HUES64 (cell line): ENCODE measurements at regions not wholly inside any gene's neighbourhood (a gene's known extent, or its start where the extent isn't known, plus 50 kb on each side); places are given as distances from the start of the nearest gene placed in this dataset.

ENCODE experiments used
- H3K27ac ChIP-seq: 2 replicates; pipeline ENCODE4 v1.7.0; 2013; ENCODE audit warnings: low read depth, low read length, inconsistent platforms
- H3K27me3 ChIP-seq: 2 replicates; pipeline ENCODE4 v1.6.1; 2013; ENCODE audit warnings: mild to moderate bottlenecking, low read length; ENCODE audit not compliant: insufficient read depth
- H3K36me3 ChIP-seq: 2 replicates; pipeline ENCODE4 v1.6.1; 2013; ENCODE audit warnings: mild to moderate bottlenecking, low read length; ENCODE audit not compliant: insufficient read depth
- H3K4me1 ChIP-seq: 2 replicates; pipeline ENCODE4 v1.6.1; 2013; ENCODE audit warnings: mild to moderate bottlenecking, low read length, moderate library complexity; ENCODE audit not compliant: insufficient read depth
- H3K4me3 ChIP-seq: 2 replicates; pipeline ENCODE4 v1.5.1; 2013; ENCODE audit warnings: mild to moderate bottlenecking, low read length, moderate library complexity
- H3K9ac ChIP-seq: 2 replicates; pipeline ENCODE4 v1.6.1; 2013; ENCODE audit warnings: mild to moderate bottlenecking, low read depth, low read length
- H3K9me3 ChIP-seq: 2 replicates; pipeline ENCODE4 v1.6.1; 2013; ENCODE audit warnings: low read depth, low read length; ENCODE audit not compliant: insufficient read depth
- WGBS: fragments of 150-250, 120-280 bp; methylation state at CpG from one replicate; pipeline ENCODE4 v1.1.7; 2013; ENCODE audit warnings: missing lambda C conversion rate; 5-methylcytosine and 5-hydroxymethylcytosine counted together

DNA sequence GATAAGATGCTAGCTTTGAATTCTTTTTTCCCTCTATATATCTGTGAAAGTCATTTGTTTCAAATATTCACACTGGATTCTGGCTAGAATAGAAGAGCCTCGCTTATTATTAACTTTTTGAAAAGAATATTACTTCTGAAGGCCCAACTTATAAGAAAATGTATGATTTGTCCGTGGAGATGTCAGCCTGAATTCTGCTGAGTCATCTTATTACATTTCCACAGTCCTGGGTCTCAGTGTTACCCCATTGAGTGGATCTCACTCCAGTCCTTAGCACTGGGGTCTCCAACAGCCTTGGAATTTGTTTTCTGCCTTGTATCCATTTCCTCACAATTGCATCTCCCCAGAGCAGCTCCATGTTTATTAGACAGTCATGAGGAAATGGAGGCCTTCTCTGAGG is 907.9 kb downstream of the VRK1 start:
- 59% methylated on average over 1 of the region's 2 CpGs for WGBS
- Histone ChIP-seq H3K4me3 (no peak overlapping the region), H3K4me1 (peaks cover 12% of the 10 kb centered on the region), H3K9me3 (0 out of 2 replicates have a peak, but pooled peaks cover 2% of the 10 kb centered on the region), H3K27me3 (no peaks in the 10 kb centered on the region), H3K9ac (no peak overlapping the region), H3K36me3 (no peaks in the 10 kb centered on the region), H3K27ac (no peak overlapping the region)

DNA sequence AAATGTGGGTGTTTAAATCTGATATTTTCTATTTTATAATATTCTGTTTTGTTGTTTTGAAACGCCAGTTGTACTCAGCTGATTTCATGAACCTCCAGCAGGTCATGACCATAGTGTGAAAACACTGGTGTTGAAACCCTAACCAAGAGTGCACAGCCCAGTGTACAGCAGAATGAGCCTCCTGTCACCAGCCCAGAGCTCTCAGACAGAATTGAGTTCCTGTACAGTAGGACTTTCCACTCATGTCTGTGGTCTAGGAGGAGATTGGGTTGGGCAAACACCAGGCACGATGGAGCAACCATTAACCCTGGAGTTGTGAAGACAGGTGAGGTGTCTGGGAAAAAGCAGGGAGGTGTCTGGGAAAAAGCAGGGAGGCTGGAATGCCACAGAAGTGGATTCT is 908.8 kb downstream of the VRK1 start:
- H3K27ac ChIP-seq: no peak overlapping the region
- H3K36me3 ChIP-seq: no peaks in the 10 kb centered on the region
- WGBS: 94% methylated on average over 2 of the region's 2 CpGs
- no peak overlapping the region for H3K9ac ChIP-seq
- H3K27me3 ChIP-seq: no peaks in the 10 kb centered on the region
- H3K4me3 ChIP-seq: no peak overlapping the region
- peaks cover 13% of the 10 kb centered on the region for H3K4me1 ChIP-seq
- H3K9me3 ChIP-seq: 0 out of 2 replicates have a peak, but pooled peaks cover 2% of the 10 kb centered on the region

DNA sequence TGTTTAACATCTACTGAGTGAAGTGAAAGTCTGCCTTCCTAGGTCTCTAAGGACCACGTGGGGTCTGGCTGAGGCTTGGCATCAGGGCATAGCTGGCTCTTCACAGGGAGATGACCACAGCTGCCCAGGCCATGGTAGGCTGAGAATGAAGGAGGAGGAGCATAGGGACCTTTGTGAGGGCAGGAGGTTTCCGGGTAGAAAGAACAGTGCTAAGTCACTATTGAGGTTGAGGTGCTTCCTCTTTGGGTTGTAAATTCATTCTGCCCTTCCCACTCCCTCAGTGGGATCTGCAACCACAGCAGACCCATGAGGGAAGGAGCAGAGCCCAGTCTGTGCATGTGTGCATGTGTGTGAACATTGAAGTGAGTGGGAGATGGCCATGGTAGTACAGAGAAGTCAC is 909.6 kb downstream of the VRK1 start:
- Histone ChIP-seq H3K4me3 (no peak overlapping the region), H3K4me1 (peaks cover 21% of the 10 kb centered on the region), H3K36me3 (no peaks in the 10 kb centered on the region), H3K9me3 (0 out of 2 replicates have a peak, but pooled peaks cover 2% of the 10 kb centered on the region), H3K27ac (no peak overlapping the region), H3K27me3 (no peaks in the 10 kb centered on the region), H3K9ac (no peak overlapping the region)
- 96% methylated on average over 2 of the region's 2 CpGs for WGBS

DNA sequence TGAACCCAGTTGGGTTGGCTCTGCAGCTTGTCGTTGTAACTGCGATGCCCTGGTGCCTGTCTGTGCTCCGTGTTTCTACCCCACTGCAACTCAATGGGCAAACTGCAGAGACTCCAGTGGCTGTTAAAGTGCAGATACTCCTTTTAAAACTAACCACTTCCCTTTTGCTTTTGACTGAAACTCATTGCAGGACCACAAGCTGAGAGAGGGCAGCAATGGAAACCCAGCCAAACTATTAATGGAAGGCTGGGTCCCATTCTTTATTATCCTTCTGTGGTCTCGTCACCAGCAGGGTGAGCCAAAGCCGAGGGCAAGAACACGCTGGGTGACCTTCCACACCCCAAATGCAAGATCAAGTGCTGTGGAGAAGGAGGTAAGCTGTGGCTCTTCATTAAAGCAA is 910.4 kb downstream of the VRK1 start:
- Histone ChIP-seq H3K9me3 (0 out of 2 replicates have a peak, but pooled peaks cover 2% of the 10 kb centered on the region), H3K27me3 (no peaks in the 10 kb centered on the region), H3K36me3 (no peaks in the 10 kb centered on the region), H3K4me3 (no peak overlapping the region), H3K4me1 (peaks cover 21% of the 10 kb centered on the region), H3K9ac (no peak overlapping the region), H3K27ac (no peak overlapping the region)
- WGBS: 95% methylated on average over 6 of the region's 6 CpGs

DNA sequence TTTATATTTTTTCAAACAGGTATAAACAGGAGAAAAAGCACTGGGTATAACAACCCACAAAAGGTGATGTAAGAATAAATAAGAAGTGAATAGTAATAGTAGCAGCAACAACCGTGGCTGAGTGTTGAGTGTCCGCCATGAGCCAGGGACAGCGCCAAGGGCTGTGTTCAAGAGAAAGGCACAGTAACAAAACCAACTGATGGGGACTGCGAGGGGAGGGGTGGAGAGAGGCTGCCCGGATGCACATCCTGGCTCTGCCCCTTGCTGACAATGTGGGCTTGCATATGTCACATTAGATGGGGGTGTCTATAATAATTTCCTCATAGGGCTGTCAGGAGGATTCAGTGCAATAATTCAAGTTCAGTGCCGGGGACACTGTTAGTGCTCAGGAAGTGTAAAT is 912.4 kb downstream of the VRK1 start:
- Histone ChIP-seq H3K9ac (no peak overlapping the region), H3K9me3 (no peaks in the 10 kb centered on the region), H3K36me3 (no peaks in the 10 kb centered on the region), H3K27ac (no peak overlapping the region), H3K4me1 (peaks cover 15% of the 10 kb centered on the region), H3K4me3 (no peak overlapping the region), H3K27me3 (no peaks in the 10 kb centered on the region)
- 94% methylated on average over 6 of the region's 6 CpGs for WGBS

DNA sequence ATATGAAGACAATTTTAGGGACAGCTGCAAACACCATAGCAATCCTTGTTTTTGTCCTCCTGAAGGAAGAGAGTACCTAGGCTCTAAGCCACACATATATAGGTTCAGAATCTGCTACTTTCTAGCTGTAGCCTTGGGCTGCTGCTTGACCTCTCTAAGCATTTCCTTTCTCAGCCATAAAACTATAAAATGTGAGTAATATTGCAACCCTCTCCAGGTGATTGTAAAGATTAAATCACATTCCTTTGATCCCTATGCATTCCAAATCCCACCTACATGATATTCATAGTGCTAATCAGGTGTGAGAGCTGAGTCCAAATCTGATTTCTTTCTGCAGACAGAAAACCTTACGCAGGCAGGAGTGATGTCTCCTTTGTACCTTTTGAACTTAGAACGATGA is 913.5 kb downstream of the VRK1 start:
- WGBS: 92% methylated on average over 2 of the region's 2 CpGs
- H3K4me1 ChIP-seq: peaks cover 9% of the 10 kb centered on the region
- no peaks in the 10 kb centered on the region for H3K36me3 ChIP-seq
- H3K27me3 ChIP-seq: no peaks in the 10 kb centered on the region
- H3K9ac ChIP-seq: no peak overlapping the region
- no peaks in the 10 kb centered on the region for H3K9me3 ChIP-seq
- no peak overlapping the region for H3K4me3 ChIP-seq
- no peak overlapping the region for H3K27ac ChIP-seq

DNA sequence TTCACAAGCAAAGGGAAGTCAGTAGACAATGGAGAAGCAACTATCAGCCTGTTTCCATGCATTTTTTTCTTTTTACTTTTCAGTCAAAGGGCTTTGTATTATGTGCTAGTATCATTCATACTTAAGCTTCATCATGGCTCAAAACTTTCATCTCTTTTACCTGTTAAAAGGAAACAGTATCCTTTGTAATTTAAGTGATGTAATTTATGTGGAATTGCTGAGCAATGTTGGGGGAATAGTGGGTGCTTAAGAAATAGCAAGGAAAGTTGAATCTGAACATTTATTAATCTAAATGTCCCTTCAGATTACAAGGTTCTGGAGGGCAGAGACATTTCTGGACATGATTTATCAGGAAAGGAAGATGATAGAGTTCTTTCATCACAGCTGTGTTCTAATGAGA is 915.3 kb downstream of the VRK1 start:
- Histone ChIP-seq H3K36me3 (no peaks in the 10 kb centered on the region), H3K9me3 (no peaks in the 10 kb centered on the region), H3K27ac (no peak overlapping the region)

DNA sequence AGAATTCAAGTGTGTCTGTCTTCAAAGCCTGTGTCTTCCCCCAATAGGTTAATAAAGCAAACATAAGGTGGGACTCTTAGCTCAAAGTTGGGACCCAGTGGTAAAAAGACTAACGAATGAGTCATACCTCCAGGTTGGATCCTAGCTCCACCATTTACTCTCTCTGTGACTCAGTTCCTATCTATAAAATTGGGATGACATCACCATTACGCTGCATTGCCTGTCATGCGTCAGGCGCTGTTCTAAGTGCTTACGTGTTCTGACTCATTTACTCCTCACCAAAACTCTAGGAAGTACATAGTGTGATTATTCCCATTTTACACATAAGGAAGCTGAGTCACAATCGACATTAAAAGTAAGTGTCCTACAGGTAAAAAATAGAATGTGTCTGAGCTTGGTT is 915.8 kb downstream of the VRK1 start:
- 90% methylated on average over 6 of the region's 6 CpGs for WGBS
- Histone ChIP-seq H3K4me3 (no peak overlapping the region), H3K27me3 (no peaks in the 10 kb centered on the region), H3K9ac (no peak overlapping the region), H3K4me1 (peaks cover 9% of the 10 kb centered on the region), H3K27ac (no peak overlapping the region), H3K9me3 (no peaks in the 10 kb centered on the region), H3K36me3 (no peaks in the 10 kb centered on the region)

More for the DNA sequence above, 915.3 kb downstream of the VRK1 start:
- no peak overlapping the region for H3K4me3 ChIP-seq
- no peaks in the 10 kb centered on the region for H3K27me3 ChIP-seq
- H3K4me1 ChIP-seq: peaks cover 9% of the 10 kb centered on the region
- H3K9ac ChIP-seq: no peak overlapping the region

DNA sequence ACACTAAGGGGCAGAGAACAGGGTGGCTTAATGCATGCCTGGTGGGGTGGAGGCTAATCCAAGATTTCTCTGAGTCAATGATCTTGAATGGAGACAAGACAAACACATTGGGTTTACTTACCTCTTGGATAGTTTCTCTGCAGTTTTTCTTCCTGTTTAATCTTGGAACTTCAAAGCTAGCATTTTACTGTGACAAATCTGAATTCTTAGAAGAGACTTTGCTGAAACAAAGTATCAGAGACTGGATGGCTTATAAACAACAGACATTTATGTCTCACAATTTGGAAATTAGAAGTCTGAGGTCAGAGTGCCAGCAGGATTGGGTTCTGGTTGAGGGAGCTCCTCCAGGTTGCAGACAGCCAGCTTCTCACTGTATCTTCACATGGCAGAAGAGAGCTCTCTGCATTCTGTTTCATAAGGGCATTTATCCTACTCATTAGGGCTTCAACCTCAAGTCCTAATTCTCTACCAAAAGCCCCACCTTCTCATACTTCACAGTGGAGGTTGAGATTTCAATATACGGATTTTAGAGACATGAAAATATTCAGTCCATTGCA is 921.8 kb downstream of the VRK1 start:
- no peaks in the 10 kb centered on the region; the same call in 1 of the 2 replicates for H3K9me3 ChIP-seq
- H3K27me3 ChIP-seq: no peaks in the 10 kb centered on the region
- H3K4me3 ChIP-seq: no peak overlapping the region
- H3K27ac ChIP-seq: no peak overlapping the region
- WGBS: 83% methylated on average over 1 of the region's 1 CpG
- H3K36me3 ChIP-seq: no peaks in the 10 kb centered on the region
- no peak overlapping the region for H3K9ac ChIP-seq
- H3K4me1 ChIP-seq: no peaks in the 10 kb centered on the region

DNA sequence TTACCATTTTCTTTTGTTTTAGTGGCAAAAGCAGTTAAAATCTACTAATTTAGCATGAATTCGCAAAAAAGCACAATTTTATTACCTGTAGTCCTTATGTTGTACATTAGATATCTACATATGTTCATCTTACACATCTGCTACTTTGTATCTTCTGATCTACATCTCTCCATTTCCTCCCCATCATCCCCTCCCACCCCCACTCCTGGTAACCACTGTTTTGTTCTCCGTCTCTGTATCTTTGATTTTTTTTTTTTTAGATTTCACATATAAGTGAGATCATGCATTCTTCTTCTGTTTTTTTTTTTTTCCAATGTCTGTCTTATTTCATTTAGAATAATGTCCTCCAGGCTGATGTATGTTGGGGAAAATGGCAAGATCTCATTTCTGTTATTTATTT is 922.7 kb downstream of the VRK1 start:
- Histone ChIP-seq H3K9me3 (no peaks in the 10 kb centered on the region; the same call in 1 of the 2 replicates), H3K4me1 (no peaks in the 10 kb centered on the region), H3K9ac (no peak overlapping the region), H3K27me3 (no peaks in the 10 kb centered on the region), H3K4me3 (no peak overlapping the region), H3K27ac (no peak overlapping the region), H3K36me3 (no peaks in the 10 kb centered on the region)
- WGBS: 86% methylated on average over 1 of the region's 2 CpGs

DNA sequence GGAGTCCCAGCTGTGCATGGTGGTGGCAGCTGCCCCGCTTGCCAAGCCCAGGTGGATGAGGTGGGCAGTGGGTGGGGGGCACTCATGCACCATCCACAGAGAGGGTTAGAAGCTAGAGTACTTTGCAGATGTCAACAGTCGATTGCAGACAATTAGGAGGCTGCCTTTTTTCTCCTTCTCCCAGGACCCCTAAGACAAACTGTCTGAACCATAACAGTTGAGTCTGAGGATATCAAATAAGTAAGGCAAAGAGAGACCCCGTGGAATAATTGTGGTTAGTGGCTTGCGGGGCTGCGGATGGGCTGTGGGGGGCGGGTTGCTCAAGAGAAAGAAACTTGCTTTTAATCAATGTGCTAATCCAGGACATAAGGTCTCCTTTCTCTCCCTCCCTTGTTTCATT is 926.2 kb downstream of the VRK1 start:
- WGBS: 92% methylated on average over 6 of the region's 6 CpGs
- Histone ChIP-seq H3K4me1 (no peaks in the 10 kb centered on the region), H3K4me3 (no peak overlapping the region), H3K27ac (no peak overlapping the region), H3K9ac (no peak overlapping the region), H3K27me3 (no peaks in the 10 kb centered on the region), H3K36me3 (no peaks in the 10 kb centered on the region), H3K9me3 (no peaks in the 10 kb centered on the region; the same call in 1 of the 2 replicates)

DNA sequence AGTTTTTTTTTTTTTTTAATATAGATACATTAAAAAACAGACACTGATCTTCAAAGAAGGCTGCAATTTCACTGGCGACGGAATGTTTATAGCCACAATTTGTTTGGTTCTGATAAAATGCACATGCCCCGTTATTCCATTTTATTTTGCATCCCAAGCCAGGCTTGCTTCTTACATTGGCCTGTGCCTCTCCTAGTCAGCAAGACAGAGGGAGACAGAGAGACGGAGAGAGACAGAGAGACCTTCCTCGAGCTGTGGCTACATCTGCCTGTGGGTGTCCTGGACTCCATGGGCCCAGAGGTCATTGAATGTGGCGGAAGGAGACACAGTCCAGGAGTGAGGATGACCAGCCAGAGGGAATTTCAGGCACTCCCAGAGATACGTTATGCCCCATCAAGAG is 926.6 kb downstream of the VRK1 start:
- no peak overlapping the region for H3K4me3 ChIP-seq
- WGBS: 97% methylated on average over 7 of the region's 7 CpGs
- no peaks in the 10 kb centered on the region for H3K36me3 ChIP-seq
- no peak overlapping the region for H3K9ac ChIP-seq
- no peaks in the 10 kb centered on the region; the same call in 1 of the 2 replicates for H3K9me3 ChIP-seq
- no peaks in the 10 kb centered on the region for H3K4me1 ChIP-seq
- H3K27ac ChIP-seq: no peak overlapping the region
- no peaks in the 10 kb centered on the region for H3K27me3 ChIP-seq
